Activated CD4-positive, alpha-beta T cell treated with anti-CD3 and anti-CD28 coated beads, Interleukin-2, amount 10 ng/mL, durations not matched to agents 24 days and 14 days (primary cell): ENCODE measurements at regions not wholly inside any gene's neighbourhood (a gene's known extent, or its start where the extent isn't known, plus 50 kb on each side); places are given as distances from the start of the nearest gene placed in this dataset.

ENCODE experiments used
- DNase-seq: peaks from one replicate; pipeline ENCODE4 v3.0.0; 2022
- H3K27ac Mint-ChIP-seq: one replicate; pipeline ENCODE4 v1.8.0; 2022; ENCODE audit warnings: mild to moderate bottlenecking, mixed read lengths
- H3K27me3 Mint-ChIP-seq: one replicate; pipeline ENCODE4 v1.8.0; 2022; ENCODE audit warnings: mixed read lengths
- H3K36me3 Mint-ChIP-seq: one replicate; pipeline ENCODE4 v1.8.0; 2022; ENCODE audit warnings: low read depth, mild to moderate bottlenecking, mixed read lengths
- H3K4me1 Mint-ChIP-seq: one replicate; pipeline ENCODE4 v1.8.0; 2021; ENCODE audit warnings: mixed read lengths
- H3K4me3 Mint-ChIP-seq: one replicate; pipeline ENCODE4 v1.8.0; 2022; ENCODE audit warnings: mild to moderate bottlenecking, moderate library complexity, mixed read lengths
- H3K9me3 Mint-ChIP-seq: one replicate; pipeline ENCODE4 v1.8.0; 2021; ENCODE audit warnings: mixed read lengths
- intact Hi-C: fragments of 100-400 bp; cut with micrococcal nuclease; formaldehyde crosslinking; loops from one replicate; pipeline ENCODE4 v1.15.1; 2023

DNA sequence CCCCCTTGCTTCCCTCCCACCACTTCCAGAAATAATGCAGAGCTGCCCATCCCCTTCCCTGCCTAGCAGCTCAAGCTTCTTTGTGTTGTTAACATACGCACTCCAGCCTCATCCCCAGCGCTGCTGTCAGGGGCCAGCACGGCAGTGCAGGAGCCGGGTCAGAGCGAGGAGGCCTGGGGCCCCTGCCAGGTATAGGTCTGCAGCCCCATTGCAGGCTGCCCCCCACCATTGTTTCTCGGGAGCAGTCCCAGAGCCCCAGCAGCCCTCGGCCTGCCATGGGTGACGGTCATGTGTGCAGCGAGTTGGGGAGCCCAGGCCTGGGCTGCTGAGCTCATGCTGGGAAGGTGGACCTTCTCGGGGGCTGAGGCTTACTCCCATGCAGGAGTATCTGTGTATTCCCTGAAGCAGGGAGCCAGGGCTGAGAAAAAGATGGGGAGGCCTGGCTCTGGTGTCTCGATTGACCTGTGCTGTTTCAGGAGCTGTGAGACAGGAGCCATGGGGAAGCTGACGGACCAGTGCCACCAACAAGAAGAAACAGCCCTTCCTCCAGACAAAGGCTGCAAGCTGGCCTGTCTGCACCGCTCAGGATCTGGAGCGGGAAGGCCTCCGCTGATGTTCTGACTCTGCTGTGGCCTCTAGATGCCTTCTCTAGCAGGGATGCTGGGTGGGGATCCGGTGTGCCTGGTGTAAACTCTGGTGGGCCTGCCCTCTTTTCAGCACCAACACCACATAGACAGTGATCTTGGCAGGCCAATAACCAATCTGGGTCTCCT, 220.5 kb upstream of the B3GAT1 start:
- DNase-seq: no peak
- intact Hi-C loops: no loop called here
- H3K36me3 Mint-ChIP-seq: no peaks in the 10 kb centered on the region
- H3K4me1 Mint-ChIP-seq: no peaks in the 10 kb centered on the region
- H3K27me3 Mint-ChIP-seq: peaks cover 2% of the 10 kb centered on the region
- no peak overlapping the region for H3K4me3 Mint-ChIP-seq
- H3K9me3 Mint-ChIP-seq: no peaks in the 10 kb centered on the region
- no peak overlapping the region for H3K27ac Mint-ChIP-seq

DNA sequence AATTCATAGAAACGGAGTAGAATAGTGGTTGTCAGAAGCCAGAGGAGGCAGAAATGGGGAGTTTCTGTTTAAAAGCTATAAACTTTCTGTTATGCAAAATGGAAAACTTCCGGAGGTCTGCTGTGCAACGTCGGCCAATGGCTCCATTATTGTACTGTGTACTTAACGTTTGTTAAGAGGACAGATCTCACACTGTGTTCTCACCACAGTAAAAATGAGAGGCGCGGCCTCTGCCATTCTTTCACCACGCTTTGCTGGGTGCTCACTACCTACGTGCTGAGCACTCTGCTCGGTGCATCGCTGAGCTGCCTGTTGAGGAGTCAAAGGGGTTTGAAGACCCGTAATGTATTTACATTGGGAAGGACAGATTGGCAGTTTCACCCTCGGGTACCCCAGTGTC, 218.8 kb upstream of the B3GAT1 start:
- DNase-seq: no peak
- Mint-ChIP-seq H3K36me3 (no peaks in the 10 kb centered on the region), H3K27me3 (peaks cover 2% of the 10 kb centered on the region), H3K4me1 (no peaks in the 10 kb centered on the region), H3K9me3 (no peaks in the 10 kb centered on the region), H3K4me3 (no peak overlapping the region), H3K27ac (no peak overlapping the region)
- intact Hi-C loops: no loop called here

DNA sequence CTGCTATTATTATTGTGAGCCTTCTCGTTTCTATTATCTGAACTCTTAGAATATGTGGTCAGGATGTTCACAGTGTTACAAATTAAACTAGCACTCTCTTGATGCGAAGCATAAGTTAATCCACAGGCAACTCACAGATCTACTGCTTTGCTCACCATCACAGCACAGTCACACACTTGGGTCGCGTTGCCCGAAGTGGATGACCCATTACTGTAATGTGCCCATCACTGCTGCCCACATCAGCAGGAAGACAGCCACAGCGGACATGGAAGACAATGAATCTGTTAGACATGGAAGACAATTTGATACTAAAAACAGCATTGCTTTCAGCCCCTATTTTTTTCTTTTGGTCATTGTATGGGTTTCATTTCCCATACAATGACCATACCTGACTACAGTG, 216.4 kb upstream of the B3GAT1 start:
- Mint-ChIP-seq H3K27ac (no peak overlapping the region), H3K4me3 (no peak overlapping the region), H3K9me3 (no peaks in the 10 kb centered on the region), H3K4me1 (no peaks in the 10 kb centered on the region), H3K27me3 (peaks cover 2% of the 10 kb centered on the region), H3K36me3 (no peaks in the 10 kb centered on the region)
- DNase-seq: no peak
- intact Hi-C loops: no loop called here

DNA sequence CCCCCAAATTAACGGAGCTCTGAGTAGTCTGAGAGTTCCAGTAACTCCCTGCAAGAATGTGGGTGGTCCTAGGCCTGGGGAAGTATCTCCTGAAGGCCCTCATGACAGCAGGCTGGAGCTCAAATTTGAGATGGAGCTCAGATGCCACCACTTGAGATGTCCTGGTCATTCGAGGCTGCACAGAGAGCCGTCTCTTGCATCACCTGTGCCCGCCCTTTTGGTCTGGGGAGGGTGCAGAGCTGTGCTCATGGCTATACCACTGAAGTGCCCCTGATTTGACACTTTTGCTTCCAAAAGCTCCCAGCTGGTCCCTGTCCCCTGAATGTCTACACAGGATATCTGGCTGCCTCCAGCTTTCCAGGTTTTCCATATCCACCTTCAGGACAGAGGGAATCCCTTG, 214.0 kb upstream of the B3GAT1 start:
- no peak for DNase-seq
- Mint-ChIP-seq H3K9me3 (no peaks in the 10 kb centered on the region), H3K27me3 (peaks cover 2% of the 10 kb centered on the region), H3K4me1 (no peaks in the 10 kb centered on the region), H3K36me3 (no peaks in the 10 kb centered on the region), H3K27ac (no peak overlapping the region), H3K4me3 (no peak overlapping the region)
- intact Hi-C loops: no loop called here

DNA sequence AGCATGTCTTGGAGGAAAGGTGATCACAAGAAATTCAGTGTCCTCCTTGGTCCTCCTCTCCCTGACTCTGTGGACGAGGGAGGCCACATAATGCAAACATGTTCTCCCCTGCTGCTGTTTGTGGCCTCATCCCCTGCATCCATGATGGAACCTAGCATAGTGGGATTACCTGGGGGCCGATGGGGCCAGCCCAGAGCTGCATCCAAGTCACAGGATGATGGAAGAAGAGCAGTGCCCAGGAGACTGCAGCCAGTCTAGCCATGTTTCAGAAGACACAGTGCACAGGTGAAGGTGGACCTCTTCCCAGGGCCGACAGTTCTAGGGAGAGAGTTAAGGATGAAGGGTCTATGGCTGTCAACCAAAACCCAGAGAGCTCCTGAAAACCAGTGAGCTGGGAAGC, 213.6 kb upstream of the B3GAT1 start:
- no peaks in the 10 kb centered on the region for H3K9me3 Mint-ChIP-seq
- no peak overlapping the region for H3K27ac Mint-ChIP-seq
- H3K4me3 Mint-ChIP-seq: no peak overlapping the region
- no peaks in the 10 kb centered on the region for H3K4me1 Mint-ChIP-seq
- intact Hi-C loops: no loop called here
- peaks cover 2% of the 10 kb centered on the region for H3K27me3 Mint-ChIP-seq
- DNase-seq: no peak
- H3K36me3 Mint-ChIP-seq: no peaks in the 10 kb centered on the region

DNA sequence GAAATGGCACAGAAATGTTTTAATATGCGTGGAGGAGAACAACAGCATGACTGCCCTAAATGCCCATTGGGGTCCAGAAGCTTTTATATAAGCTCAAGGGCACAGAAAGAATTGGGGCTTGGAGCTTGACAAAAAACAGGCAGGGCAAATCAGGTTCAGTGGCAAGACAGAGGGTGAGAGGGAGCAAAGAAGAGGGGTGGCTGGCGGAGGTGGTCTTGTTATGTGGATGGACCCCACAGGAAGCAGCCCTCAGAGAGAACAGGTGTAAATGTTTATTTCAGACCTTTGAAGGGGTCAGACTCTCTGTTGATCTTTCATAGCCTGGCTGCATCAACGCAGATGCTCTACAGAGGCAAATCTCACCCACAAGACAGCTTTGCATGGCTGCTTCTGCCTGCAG, 213.1 kb upstream of the B3GAT1 start:
- intact Hi-C loops: no loop called here
- no peaks in the 10 kb centered on the region for H3K4me1 Mint-ChIP-seq
- no peaks in the 10 kb centered on the region for H3K9me3 Mint-ChIP-seq
- no peak overlapping the region for H3K27ac Mint-ChIP-seq
- no peak for DNase-seq
- no peaks in the 10 kb centered on the region for H3K36me3 Mint-ChIP-seq
- H3K27me3 Mint-ChIP-seq: peaks cover 2% of the 10 kb centered on the region
- no peak overlapping the region for H3K4me3 Mint-ChIP-seq

DNA sequence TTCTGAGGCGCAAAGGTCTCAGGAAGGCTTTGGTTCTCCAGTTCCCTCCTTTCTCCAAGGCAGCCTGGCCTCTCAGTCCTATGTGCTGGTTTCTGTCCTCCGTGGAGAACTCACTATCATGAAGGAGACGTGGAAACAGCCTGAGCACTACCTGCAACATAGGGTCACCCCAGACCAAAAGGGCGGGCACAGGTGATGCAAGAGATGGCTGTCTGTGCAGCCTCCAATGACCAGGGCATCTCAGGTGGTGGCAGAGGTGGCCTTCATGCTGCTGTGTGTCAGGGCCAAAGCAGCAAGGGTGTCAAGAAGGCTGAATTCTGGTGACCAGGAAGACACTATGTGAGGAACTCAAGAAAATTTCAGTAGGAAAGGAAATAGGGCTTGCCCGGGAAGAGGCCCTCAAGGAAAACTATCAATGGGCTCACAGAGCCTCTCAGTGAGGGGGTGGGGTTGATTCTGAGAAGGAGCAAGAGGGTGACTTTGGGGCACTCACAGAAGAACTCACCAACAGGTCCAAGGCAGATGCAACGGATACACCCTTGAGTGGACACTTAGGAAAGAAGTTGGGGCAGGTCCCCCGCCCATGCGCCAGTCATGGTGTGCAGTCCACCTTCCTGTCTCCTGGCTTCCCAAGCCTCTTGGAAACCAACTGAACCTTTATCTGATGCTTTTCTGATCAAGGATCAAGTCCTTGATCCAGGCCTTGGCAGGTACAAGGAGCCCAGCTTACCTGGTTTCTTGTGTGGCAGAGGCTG, 212.3 kb upstream of the B3GAT1 start:
- no peaks in the 10 kb centered on the region for H3K4me1 Mint-ChIP-seq

DNA sequence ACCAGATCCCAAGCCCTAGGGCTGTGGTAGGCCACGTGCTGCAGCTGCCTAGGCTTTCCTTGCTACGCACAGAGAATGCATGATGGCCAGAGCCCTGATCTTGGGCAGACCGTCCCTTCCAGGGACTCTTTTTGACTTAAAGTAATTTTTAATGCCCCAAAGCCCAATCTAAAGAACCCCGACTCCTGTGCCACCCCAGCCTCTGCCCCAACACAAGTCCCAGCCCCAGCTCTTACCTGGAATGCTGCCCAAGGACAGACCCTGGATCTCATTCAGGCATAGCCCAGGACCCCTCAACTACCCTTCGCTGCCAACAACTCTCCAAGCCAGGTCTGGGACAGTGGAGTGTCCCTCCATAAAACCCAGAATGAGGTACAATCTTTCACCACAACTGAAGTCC, 211.7 kb upstream of the B3GAT1 start:
- Mint-ChIP-seq H3K27ac (no peak overlapping the region), H3K4me3 (no peak overlapping the region), H3K4me1 (no peaks in the 10 kb centered on the region), H3K27me3 (peaks cover 2% of the 10 kb centered on the region), H3K36me3 (no peaks in the 10 kb centered on the region), H3K9me3 (no peaks in the 10 kb centered on the region)
- DNase-seq: no peak
- intact Hi-C loops: no loop called here

More for the DNA sequence above, 212.3 kb upstream of the B3GAT1 start:
- Mint-ChIP-seq H3K27me3 (peaks cover 2% of the 10 kb centered on the region), H3K4me3 (no peak overlapping the region), H3K36me3 (no peaks in the 10 kb centered on the region), H3K27ac (no peak overlapping the region), H3K9me3 (no peaks in the 10 kb centered on the region)
- intact Hi-C loops: no loop called here
- DNase-seq: no peak

DNA sequence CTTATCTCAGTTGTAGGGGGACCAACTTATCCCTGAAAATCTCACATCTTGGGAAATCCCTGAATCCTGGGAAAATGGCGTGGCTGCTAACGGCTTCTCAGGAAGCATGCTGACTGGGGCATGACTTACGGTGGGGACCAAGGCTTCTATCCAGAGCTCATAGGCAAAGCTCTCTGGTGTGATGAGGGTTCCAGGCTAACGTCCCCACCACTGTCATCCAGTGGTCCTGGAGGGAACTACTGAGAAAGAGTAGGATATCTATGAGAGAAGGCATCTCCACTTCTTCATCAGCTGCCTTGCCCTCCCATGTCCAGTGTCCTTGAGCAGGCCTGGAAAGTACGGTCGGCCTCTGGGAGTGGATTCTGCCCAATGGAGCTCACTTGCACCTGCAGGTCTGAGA, 210.4 kb upstream of the B3GAT1 start:
- no peaks in the 10 kb centered on the region for H3K36me3 Mint-ChIP-seq
- no peak overlapping the region for H3K4me3 Mint-ChIP-seq
- DNase-seq: no peak
- H3K4me1 Mint-ChIP-seq: no peaks in the 10 kb centered on the region
- no peaks in the 10 kb centered on the region for H3K27me3 Mint-ChIP-seq
- no peak overlapping the region for H3K27ac Mint-ChIP-seq
- H3K9me3 Mint-ChIP-seq: no peaks in the 10 kb centered on the region
- intact Hi-C loops: no loop called here

DNA sequence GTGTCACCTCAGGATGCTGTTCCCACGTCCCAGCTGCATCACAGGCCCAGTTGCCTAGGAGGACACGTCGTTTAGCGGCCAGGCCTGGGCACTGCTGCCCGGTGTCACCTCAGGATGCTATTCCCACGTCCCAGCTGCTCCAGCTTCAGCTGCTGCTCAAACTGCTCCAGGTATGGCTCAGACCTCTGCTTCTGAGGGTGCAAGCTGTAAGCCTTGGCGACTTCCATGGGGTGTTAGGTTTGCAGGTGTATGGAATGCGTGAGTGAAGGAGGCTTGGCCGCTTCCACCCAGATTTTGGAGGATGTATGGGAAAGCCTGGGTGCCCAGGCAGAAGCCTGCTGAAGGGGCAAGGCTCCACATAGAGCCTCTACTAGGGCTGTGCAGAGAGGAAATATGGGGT, 205.3 kb upstream of the B3GAT1 start:
- H3K4me3 Mint-ChIP-seq: no peak overlapping the region
- DNase-seq: no peak
- intact Hi-C loops: no loop called here
- no peaks in the 10 kb centered on the region for H3K27me3 Mint-ChIP-seq
- H3K27ac Mint-ChIP-seq: no peak overlapping the region
- H3K36me3 Mint-ChIP-seq: no peaks in the 10 kb centered on the region
- H3K9me3 Mint-ChIP-seq: no peaks in the 10 kb centered on the region
- no peaks in the 10 kb centered on the region for H3K4me1 Mint-ChIP-seq

DNA sequence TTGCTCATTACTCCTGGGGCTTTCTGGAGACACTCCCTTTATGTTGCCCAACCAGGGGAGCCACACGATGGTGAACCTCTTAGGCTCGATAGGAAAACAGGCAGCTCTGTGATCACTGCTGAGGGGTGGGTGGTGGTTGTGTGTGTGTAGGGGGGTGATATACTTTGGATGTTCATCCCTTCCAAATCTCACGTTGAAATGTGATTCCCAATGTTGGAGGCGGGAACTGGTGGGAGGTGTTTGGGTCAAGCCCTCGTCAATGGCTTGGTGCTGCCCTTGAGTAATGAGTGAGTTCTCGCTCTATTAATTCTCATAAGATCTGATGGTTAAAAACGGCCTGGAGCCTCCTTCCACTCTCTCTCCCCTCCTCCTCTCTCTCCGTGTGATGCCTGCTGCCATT, 204.0 kb upstream of the B3GAT1 start:
- intact Hi-C loops: no loop called here
- Mint-ChIP-seq H3K9me3 (no peaks in the 10 kb centered on the region), H3K27ac (no peak overlapping the region), H3K27me3 (no peaks in the 10 kb centered on the region), H3K4me3 (no peak overlapping the region), H3K4me1 (no peaks in the 10 kb centered on the region), H3K36me3 (no peaks in the 10 kb centered on the region)
- DNase-seq: no peak

DNA sequence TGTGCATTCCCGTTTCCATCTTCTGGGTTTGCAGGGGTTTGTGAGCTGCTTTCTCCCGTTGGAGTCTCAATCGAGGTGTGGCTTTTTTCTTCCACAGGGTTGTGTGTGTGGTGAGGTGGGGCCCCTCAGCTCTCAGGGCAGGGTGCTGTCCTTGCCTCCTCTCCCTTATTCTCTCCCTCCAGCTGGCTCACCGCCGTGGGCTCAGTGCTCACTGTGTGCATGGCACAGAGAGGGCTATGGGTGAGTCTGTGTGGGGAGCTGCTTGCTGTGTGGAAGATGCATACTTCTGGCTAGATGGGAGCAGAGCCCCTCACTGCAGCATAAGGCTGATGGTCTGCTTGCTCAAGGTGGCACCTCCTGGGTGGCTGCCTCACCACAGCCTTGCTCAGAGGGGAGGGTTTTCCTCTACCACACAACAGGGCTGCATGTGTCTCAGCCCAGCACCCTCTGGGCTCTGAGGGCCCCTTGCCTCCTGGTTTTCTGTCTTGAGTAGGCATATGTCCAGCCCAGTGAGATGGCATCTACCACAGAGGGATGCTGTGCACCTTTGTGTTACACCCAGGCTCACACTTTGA, 203.1 kb upstream of the B3GAT1 start:
- no peak overlapping the region for H3K27ac Mint-ChIP-seq
- no peaks in the 10 kb centered on the region for H3K27me3 Mint-ChIP-seq
- H3K4me1 Mint-ChIP-seq: no peaks in the 10 kb centered on the region
- H3K4me3 Mint-ChIP-seq: no peak overlapping the region
- H3K36me3 Mint-ChIP-seq: no peaks in the 10 kb centered on the region
- DNase-seq: no peak
- intact Hi-C loops: no loop called here
- H3K9me3 Mint-ChIP-seq: no peaks in the 10 kb centered on the region

DNA sequence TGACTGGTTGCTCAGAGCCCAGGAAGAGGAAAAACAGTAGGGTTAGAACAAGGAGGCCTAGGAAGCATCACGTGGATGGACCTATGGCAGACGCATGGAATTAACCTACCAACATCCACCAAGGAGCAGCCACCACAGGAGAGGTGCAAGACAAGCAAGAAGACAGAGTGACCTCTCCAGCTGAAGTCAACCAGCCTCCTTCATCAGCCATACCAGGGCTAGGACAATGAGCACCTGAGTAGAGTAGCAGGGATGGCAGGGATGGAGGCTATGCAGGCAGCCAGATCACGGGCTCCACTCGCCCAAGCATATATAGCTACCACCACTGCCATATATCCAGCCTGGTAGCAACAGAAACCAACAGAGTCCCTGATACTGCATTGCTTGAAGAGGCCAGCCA, 202.1 kb upstream of the B3GAT1 start:
- Mint-ChIP-seq H3K27ac (no peak overlapping the region), H3K9me3 (no peaks in the 10 kb centered on the region), H3K4me1 (no peaks in the 10 kb centered on the region), H3K36me3 (no peaks in the 10 kb centered on the region), H3K27me3 (no peaks in the 10 kb centered on the region), H3K4me3 (no peak overlapping the region)
- DNase-seq: no peak
- intact Hi-C loops: no loop called here

DNA sequence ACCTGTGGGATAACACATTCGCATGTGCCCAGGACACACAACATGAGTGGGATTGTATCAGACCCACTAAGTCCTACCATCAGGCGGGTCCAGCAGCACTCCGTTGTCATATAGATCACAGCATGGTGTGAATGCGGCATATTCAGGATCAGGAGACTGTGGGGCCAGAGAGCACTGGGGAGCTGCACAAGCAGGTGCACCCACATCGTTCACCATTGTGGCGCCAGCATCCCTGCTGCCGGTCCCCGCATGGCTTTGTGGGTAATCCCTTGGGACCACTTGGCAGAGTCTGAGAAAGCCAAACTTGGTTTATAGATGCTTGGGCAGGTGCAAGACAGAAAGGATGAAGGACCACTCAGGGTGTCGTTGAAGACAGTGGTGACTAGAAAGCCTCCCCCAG, 201.6 kb upstream of the B3GAT1 start:
- Mint-ChIP-seq H3K27me3 (no peaks in the 10 kb centered on the region), H3K36me3 (no peaks in the 10 kb centered on the region), H3K9me3 (no peaks in the 10 kb centered on the region), H3K27ac (no peak overlapping the region), H3K4me1 (no peaks in the 10 kb centered on the region), H3K4me3 (no peak overlapping the region)
- no peak for DNase-seq
- intact Hi-C loops: no loop called here
